ENCODE measurements at regions not wholly inside any gene's neighbourhood (a gene's known extent, or its start where the extent isn't known, plus 50 kb on each side); places are given as distances from the start of the nearest gene placed in this dataset.
"Not testable (repeated sequence)": the region's sequence is repeated elsewhere in the genome, so short reads cannot be mapped to it uniquely, and the experiment has no call there.

- Histone ChIP-seq H3K27me3 (ENCODE audit: control insufficient read depth, insufficient read depth, low read length) (no peaks in the 10 kb centered on the region), H3K27ac (ENCODE audit: low read depth, low read length) (no peak overlapping the region), H3K4me3 (ENCODE audit: low read depth, low read length) (no peak overlapping the region), H3K9me3 (ENCODE audit: control insufficient read depth, insufficient read depth, low read length) (peaks cover 3% of the 10 kb centered on the region; the same call in 1 of the 2 replicates)
- POLR2A ChIA-PET: no interaction called here
- no peak for TF ChIP-seq CTCF (IDR thresholded peaks at IDR 0.05; ENCODE audit: low read depth, low read length)
- no peak for DNase-seq (ENCODE audit: low read depth, low spot score)
- CTCF ChIA-PET: no interaction called here
These were observed 812.0 kb upstream of the NCAM2 start for GRCh38 chr21:20186186-20186585.

- no peak for TF ChIP-seq CTCF (IDR thresholded peaks at IDR 0.05; ENCODE audit: low read depth, low read length)
- no peak for DNase-seq (ENCODE audit: low read depth, low spot score)
- Histone ChIP-seq H3K27me3 (ENCODE audit: control insufficient read depth, insufficient read depth, low read length) (no peaks in the 10 kb centered on the region), H3K9me3 (ENCODE audit: control insufficient read depth, insufficient read depth, low read length) (no peaks in the 10 kb centered on the region; the same call in 1 of the 2 replicates), H3K4me3 (ENCODE audit: low read depth, low read length) (no peak overlapping the region), H3K27ac (ENCODE audit: low read depth, low read length) (no peak overlapping the region)
- CTCF ChIA-PET: no interaction called here
- POLR2A ChIA-PET: no interaction called here
These were observed 811.2 kb upstream of the NCAM2 start for GRCh38 chr21:20187028-20187427.

DNA sequence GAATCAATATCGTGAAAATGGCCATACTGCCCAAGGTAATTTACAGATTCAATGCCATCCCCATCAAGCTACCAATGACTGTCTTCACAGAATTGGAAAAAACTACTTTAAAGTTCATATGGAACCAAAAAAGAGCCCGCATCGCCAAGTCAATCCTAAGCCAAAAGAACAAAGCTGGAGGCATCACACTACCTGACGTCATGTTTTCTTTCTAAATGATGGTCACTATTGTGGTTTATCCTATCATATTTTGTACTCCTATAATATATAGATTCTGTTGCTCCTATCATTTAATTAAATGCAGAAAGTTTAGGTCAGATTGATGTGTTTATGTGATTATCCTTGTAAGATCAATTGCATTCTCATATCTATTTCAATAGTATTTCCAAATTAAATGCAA, 796.9 kb upstream of the NCAM2 start:
- H3K27me3 ChIP-seq (ENCODE audit: control insufficient read depth, insufficient read depth, low read length); H3K4me3 ChIP-seq (ENCODE audit: low read depth, low read length); CTCF ChIA-PET; H3K27ac ChIP-seq (ENCODE audit: low read depth, low read length); H3K9me3 ChIP-seq (ENCODE audit: control insufficient read depth, insufficient read depth, low read length); POLR2A ChIA-PET; DNase-seq (ENCODE audit: low read depth, low spot score): not testable (repeated sequence)

DNA sequence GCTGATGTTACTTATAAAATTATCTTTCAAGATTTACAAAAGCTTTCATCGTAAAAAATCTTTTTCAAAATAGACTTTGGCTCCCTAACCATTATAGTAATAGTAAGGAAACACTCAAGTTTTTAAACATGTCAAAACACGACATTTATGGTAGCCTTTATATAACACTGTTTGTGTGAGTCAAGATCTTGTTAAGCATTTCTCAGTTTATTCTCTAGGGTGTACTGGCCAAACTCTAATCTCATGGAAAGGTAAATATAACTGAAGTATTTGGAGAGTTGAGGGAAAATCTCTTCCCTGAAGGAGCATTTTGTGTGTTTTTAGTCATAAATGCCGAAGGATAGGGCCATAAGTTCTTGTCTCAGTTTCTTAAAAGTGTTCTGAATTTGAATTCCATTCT, 790.9 kb upstream of the NCAM2 start:
- peaks cover 4% of the 10 kb centered on the region; the same call in 1 of the 2 replicates for H3K9me3 ChIP-seq (ENCODE audit: control insufficient read depth, insufficient read depth, low read length)
- no peak overlapping the region for H3K4me3 ChIP-seq (ENCODE audit: low read depth, low read length)
- no peak for DNase-seq (ENCODE audit: low read depth, low spot score)
- POLR2A ChIA-PET: no interaction called here
- H3K27ac ChIP-seq (ENCODE audit: low read depth, low read length): no peak overlapping the region
- CTCF ChIA-PET: no interaction called here
- H3K27me3 ChIP-seq (ENCODE audit: control insufficient read depth, insufficient read depth, low read length): no peaks in the 10 kb centered on the region
- no peak for TF ChIP-seq CTCF (IDR thresholded peaks at IDR 0.05; ENCODE audit: low read depth, low read length)

DNA sequence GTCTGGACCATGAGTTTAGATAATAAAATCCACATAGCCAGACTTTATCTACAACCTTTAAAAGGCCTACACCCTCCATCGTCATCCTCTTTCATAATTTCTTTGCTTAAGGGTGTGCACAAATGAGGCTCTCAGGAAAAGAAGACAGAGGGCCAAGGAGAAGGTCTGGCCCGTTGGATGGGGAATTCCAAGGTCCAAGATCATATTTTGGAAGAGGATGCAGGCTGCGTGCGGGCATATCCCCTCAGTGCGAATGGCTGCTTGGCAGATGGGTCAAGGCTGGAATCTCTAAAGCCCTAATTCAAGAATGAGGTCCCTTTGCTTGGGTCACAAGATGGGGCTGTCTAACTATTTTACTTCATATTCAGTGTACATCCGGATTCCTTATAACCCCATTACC, 782.2 kb upstream of the NCAM2 start:
- ChIA-PET CTCF (no interaction called here), POLR2A (no interaction called here)
- H3K9me3 ChIP-seq (ENCODE audit: control insufficient read depth, insufficient read depth, low read length): peaks cover 22% of the 10 kb centered on the region; the same call in 1 of the 2 replicates
- TF ChIP-seq CTCF (IDR thresholded peaks at IDR 0.05; ENCODE audit: low read depth, low read length): no peak
- H3K4me3 ChIP-seq (ENCODE audit: low read depth, low read length): no peak overlapping the region
- no peak overlapping the region for H3K27ac ChIP-seq (ENCODE audit: low read depth, low read length)
- H3K27me3 ChIP-seq (ENCODE audit: control insufficient read depth, insufficient read depth, low read length): no peaks in the 10 kb centered on the region
- no peak for DNase-seq (ENCODE audit: low read depth, low spot score)

- Histone ChIP-seq H3K27me3 (ENCODE audit: control insufficient read depth, insufficient read depth, low read length) (no peaks in the 10 kb centered on the region), H3K4me3 (ENCODE audit: low read depth, low read length) (no peak overlapping the region), H3K27ac (ENCODE audit: low read depth, low read length) (no peak overlapping the region), H3K9me3 (ENCODE audit: control insufficient read depth, insufficient read depth, low read length) (peaks cover 23% of the 10 kb centered on the region)
- no peak for DNase-seq (ENCODE audit: low read depth, low spot score)
- ChIA-PET CTCF (no interaction called here), POLR2A (no interaction called here)
- TF ChIP-seq CTCF (IDR thresholded peaks at IDR 0.05; ENCODE audit: low read depth, low read length): no peak
These were observed 777.6 kb upstream of the NCAM2 start for GRCh38 chr21:20220586-20220985.

DNA sequence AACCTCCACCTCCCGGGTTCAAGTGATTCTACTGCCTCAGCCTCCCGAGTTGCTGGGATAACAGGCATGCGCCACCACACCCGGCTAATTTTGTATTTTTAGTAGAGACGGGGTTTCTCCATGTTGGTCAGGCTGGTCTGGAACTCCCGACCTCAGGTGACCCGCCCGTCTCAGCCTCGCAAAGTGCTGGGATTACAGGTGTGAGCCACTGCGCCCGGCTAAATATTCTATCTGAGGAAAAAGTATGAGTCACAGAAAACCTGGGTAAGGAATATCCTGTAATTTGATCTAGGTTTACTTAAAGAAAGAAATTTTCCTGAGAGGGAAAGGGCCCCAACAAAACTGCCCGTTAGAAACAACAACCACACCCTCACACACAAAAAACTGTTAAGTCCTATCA, 776.2 kb upstream of the NCAM2 start:
- H3K27ac ChIP-seq (ENCODE audit: low read depth, low read length); H3K4me3 ChIP-seq (ENCODE audit: low read depth, low read length); H3K27me3 ChIP-seq (ENCODE audit: control insufficient read depth, insufficient read depth, low read length); DNase-seq (ENCODE audit: low read depth, low spot score); POLR2A ChIA-PET; CTCF ChIA-PET: not testable (repeated sequence)
- H3K9me3 ChIP-seq (ENCODE audit: control insufficient read depth, insufficient read depth, low read length): peaks cover 20% of the 10 kb centered on the region

DNA sequence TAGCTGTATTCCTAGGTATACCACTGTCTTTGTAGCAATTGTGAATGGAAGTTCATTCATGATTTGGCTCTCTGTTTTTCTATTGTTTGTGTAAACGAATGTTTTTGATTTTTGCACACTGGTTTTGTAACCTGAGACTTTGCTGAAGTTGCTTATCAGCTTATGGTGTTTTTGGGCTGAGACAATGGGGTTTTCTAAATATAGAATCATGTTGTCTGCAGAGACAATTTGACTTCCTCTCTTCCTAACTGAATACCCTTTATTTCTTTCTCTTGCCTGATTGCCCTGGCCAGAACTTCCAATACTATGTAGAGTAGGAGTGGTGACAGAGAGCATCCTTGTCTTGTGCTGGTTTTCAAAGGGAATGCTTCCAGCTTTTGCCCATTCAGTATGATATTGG, 761.6 kb upstream of the NCAM2 start:
- CTCF ChIA-PET; H3K9me3 ChIP-seq (ENCODE audit: control insufficient read depth, insufficient read depth, low read length); DNase-seq (ENCODE audit: low read depth, low spot score); H3K27ac ChIP-seq (ENCODE audit: low read depth, low read length); H3K4me3 ChIP-seq (ENCODE audit: low read depth, low read length); H3K27me3 ChIP-seq (ENCODE audit: control insufficient read depth, insufficient read depth, low read length); POLR2A ChIA-PET: not testable (repeated sequence)

All from AG04450 (cell line).